Neural cell (in vitro differentiated cells): ENCODE measurements at regions not wholly inside any gene's neighbourhood (a gene's known extent, or its start where the extent isn't known, plus 50 kb on each side); places are given as distances from the start of the nearest gene placed in this dataset.

Source experiments
- H2AFZ ChIP-seq: fragments of 200-600, 300-800 bp; sonication (generic), shearing (Covaris generic); 2 replicates; pipeline ENCODE4 v1.6.0; 2014; ENCODE audit warnings: low read depth, mild to moderate bottlenecking, antibody characterized with exemption, low read length, moderate library complexity
- H3F3A ChIP-seq: fragments of 200-600 bp; shearing (Covaris generic); 2 replicates; pipeline ENCODE4 v1.6.1; 2016; ENCODE audit warnings: mild to moderate bottlenecking, moderate library complexity, mixed read lengths, antibody characterized with exemption, low read length; ENCODE audit not compliant: insufficient read depth, poor library complexity, severe bottlenecking
- H3K27ac ChIP-seq: fragments of 200-600, 300-800 bp; sonication (generic), shearing (Covaris generic); 2 replicates; pipeline ENCODE4 v1.5.1; 2014; ENCODE audit warnings: mild to moderate bottlenecking, low read length, moderate library complexity
- H3K27me3 ChIP-seq: fragments of 300-800, 200-600 bp; sonication (generic), shearing (Covaris generic); 2 replicates; pipeline ENCODE4 v1.6.0; 2014; ENCODE audit warnings: mild to moderate bottlenecking, low read depth, low read length, moderate library complexity; ENCODE audit not compliant: insufficient read depth
- H3K36me3 ChIP-seq: fragments of 300-800, 200-600 bp; sonication (generic), shearing (Covaris generic); 2 replicates; pipeline ENCODE4 v1.5.1; 2014; ENCODE audit warnings: mild to moderate bottlenecking, antibody characterized with exemption, low read length, moderate library complexity; ENCODE audit not compliant: insufficient read depth
- H3K4me2 ChIP-seq: fragments of 300-800, 200-600 bp; sonication (generic), shearing (Covaris generic); 2 replicates; pipeline ENCODE4 v1.6.0; 2014; ENCODE audit warnings: mild to moderate bottlenecking, low read length
- H3K4me3 ChIP-seq: fragments of 300-800, 200-600 bp; sonication (generic), shearing (Covaris generic); 2 replicates; pipeline ENCODE4 v1.5.1; 2014; ENCODE audit warnings: mild to moderate bottlenecking, low read length, moderate library complexity
- H3K79me2 ChIP-seq: fragments of 200-600 bp; shearing (Covaris generic); replicated peaks from 2 replicates; pipeline ENCODE4 v1.6.0; 2014; ENCODE audit warnings: mild to moderate bottlenecking, low read length, moderate library complexity; ENCODE audit not compliant: insufficient read depth
- H3K9ac ChIP-seq: fragments of 300-800, 200-600 bp; sonication (generic), shearing (Covaris generic); 2 replicates; pipeline ENCODE4 v1.6.1; 2016; ENCODE audit warnings: mild to moderate bottlenecking, low read length, mixed read lengths
- H3K9me2 ChIP-seq: fragments of 200-600 bp; shearing (Covaris generic); 2 replicates; pipeline ENCODE4 v1.6.1; 2016; ENCODE audit warnings: mild to moderate bottlenecking, low read length, mixed read lengths; ENCODE audit not compliant: insufficient read depth
- H3K9me3 ChIP-seq: fragments of 200-600, 300-800 bp; sonication (generic), shearing (Covaris generic); 2 replicates; pipeline ENCODE4 v1.6.1; 2016; ENCODE audit warnings: mild to moderate bottlenecking, mixed run types, low read length, moderate library complexity, mixed read lengths
- H4K20me1 ChIP-seq: fragments of 200-600 bp; shearing (Covaris generic); 2 replicates; pipeline ENCODE4 v1.6.1; 2016; ENCODE audit warnings: mild to moderate bottlenecking, mixed run types; ENCODE audit not compliant: insufficient read depth
- CTCF ChIP-seq: fragments of 450-650 bp; IDR thresholded peaks from 2 replicates; pipeline ENCODE4 v1.5.1; 2014; ENCODE audit warnings: antibody characterized with exemption, mild to moderate bottlenecking, moderate library complexity; ENCODE audit not compliant: poor library complexity, severe bottlenecking
- EP300 ChIP-seq: fragments of 450-650 bp; conservative IDR thresholded peaks from 2 replicates; pipeline ENCODE4 v1.6.1; 2014; ENCODE audit warnings: antibody characterized with exemption, mild to moderate bottlenecking, moderate library complexity; ENCODE audit not compliant: poor library complexity, severe bottlenecking
- EZH2 ChIP-seq: fragments of 200-600, 300-800 bp; shearing (Covaris generic), sonication (generic); IDR thresholded peaks from 2 replicates; pipeline ENCODE4 v1.6.1; 2014; ENCODE audit warnings: antibody characterized with exemption, low read length, borderline replicate concordance, mild to moderate bottlenecking; ENCODE audit not compliant: insufficient read depth, poor library complexity, severe bottlenecking
- MXI1 ChIP-seq: fragments of 450-650 bp; conservative IDR thresholded peaks from 2 replicates; pipeline ENCODE4 v1.6.1; 2014; ENCODE audit warnings: antibody characterized with exemption, mild to moderate bottlenecking; ENCODE audit not compliant: poor library complexity, severe bottlenecking
- POLR2AphosphoS5 ChIP-seq: IDR thresholded peaks from 2 replicates; pipeline ENCODE4 v1.6.1; 2012
- RAD21 ChIP-seq: fragments of 450-650 bp; conservative IDR thresholded peaks from 2 replicates; pipeline ENCODE4 v1.6.1; 2014; ENCODE audit warnings: antibody characterized with exemption, mild to moderate bottlenecking, moderate library complexity
- SMC3 ChIP-seq: fragments of 450-650 bp; conservative IDR thresholded peaks from 2 replicates; pipeline ENCODE4 v1.6.1; 2014; ENCODE audit warnings: antibody characterized with exemption, mild to moderate bottlenecking, moderate library complexity; ENCODE audit not compliant: poor library complexity
- TAF1 ChIP-seq: IDR thresholded peaks from 2 replicates; pipeline ENCODE4 v1.6.1; 2012; ENCODE audit warnings: low read depth
- TF ChIP-seq, protein P1 (sequence below): IDR thresholded peaks from 2 replicates; pipeline ENCODE4 v1.6.1; 2012; ENCODE audit warnings: borderline replicate concordance

- H3K4me2 ChIP-seq: no peak overlapping the region
- H3K79me2 ChIP-seq: no peaks in the 10 kb centered on the region
- no peak overlapping the region for H3K9ac ChIP-seq
- H2AFZ ChIP-seq: no peak overlapping the region
- no peak overlapping the region for H3K4me3 ChIP-seq
- no peaks in the 10 kb centered on the region for H3K9me2 ChIP-seq
- H4K20me1 ChIP-seq: no peaks in the 10 kb centered on the region
- H3K27me3 ChIP-seq: no peaks in the 10 kb centered on the region
- H3F3A ChIP-seq: no peaks in the 10 kb centered on the region
- H3K9me3 ChIP-seq: no peaks in the 10 kb centered on the region
- no peak for TF ChIP-seq TAF1
- TF ChIP-seq RAD21: no peak
- no peak for TF ChIP-seq EZH2
- TF ChIP-seq EP300: no peak
- no peak for TF ChIP-seq POLR2AphosphoS5
- no peak for TF ChIP-seq SMC3
- TF ChIP-seq, protein P1, sequence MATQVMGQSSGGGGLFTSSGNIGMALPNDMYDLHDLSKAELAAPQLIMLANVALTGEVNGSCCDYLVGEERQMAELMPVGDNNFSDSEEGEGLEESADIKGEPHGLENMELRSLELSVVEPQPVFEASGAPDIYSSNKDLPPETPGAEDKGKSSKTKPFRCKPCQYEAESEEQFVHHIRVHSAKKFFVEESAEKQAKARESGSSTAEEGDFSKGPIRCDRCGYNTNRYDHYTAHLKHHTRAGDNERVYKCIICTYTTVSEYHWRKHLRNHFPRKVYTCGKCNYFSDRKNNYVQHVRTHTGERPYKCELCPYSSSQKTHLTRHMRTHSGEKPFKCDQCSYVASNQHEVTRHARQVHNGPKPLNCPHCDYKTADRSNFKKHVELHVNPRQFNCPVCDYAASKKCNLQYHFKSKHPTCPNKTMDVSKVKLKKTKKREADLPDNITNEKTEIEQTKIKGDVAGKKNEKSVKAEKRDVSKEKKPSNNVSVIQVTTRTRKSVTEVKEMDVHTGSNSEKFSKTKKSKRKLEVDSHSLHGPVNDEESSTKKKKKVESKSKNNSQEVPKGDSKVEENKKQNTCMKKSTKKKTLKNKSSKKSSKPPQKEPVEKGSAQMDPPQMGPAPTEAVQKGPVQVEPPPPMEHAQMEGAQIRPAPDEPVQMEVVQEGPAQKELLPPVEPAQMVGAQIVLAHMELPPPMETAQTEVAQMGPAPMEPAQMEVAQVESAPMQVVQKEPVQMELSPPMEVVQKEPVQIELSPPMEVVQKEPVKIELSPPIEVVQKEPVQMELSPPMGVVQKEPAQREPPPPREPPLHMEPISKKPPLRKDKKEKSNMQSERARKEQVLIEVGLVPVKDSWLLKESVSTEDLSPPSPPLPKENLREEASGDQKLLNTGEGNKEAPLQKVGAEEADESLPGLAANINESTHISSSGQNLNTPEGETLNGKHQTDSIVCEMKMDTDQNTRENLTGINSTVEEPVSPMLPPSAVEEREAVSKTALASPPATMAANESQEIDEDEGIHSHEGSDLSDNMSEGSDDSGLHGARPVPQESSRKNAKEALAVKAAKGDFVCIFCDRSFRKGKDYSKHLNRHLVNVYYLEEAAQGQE: no peak
- TF ChIP-seq MXI1: no peak
- TF ChIP-seq CTCF: no peak
- no peaks in the 10 kb centered on the region for H3K36me3 ChIP-seq
- H3K27ac ChIP-seq: no peak overlapping the region
These were observed 263.6 kb downstream of the LPIN1 start for GRCh38 chr2:12010059-12010458.

GRCh38 chr2:12010779-12011178 lies 264.3 kb downstream of the LPIN1 start:
- no peaks in the 10 kb centered on the region for H3F3A ChIP-seq
- H3K36me3 ChIP-seq: no peaks in the 10 kb centered on the region
- no peak overlapping the region for H3K4me2 ChIP-seq
- no peak overlapping the region for H3K4me3 ChIP-seq
- H3K9ac ChIP-seq: no peak overlapping the region
- no peaks in the 10 kb centered on the region for H3K27me3 ChIP-seq
- H3K27ac ChIP-seq: no peak overlapping the region
- H3K9me3 ChIP-seq: no peaks in the 10 kb centered on the region
- no peaks in the 10 kb centered on the region for H3K79me2 ChIP-seq
- TF ChIP-seq SMC3: no peak
- TF ChIP-seq POLR2AphosphoS5: no peak
- TF ChIP-seq MXI1: no peak
- TF ChIP-seq EP300: no peak
- no peak for TF ChIP-seq CTCF
- no peak for TF ChIP-seq RAD21
- TF ChIP-seq TAF1: no peak
- TF ChIP-seq, protein P1: no peak
- no peak for TF ChIP-seq EZH2
- H4K20me1 ChIP-seq: no peaks in the 10 kb centered on the region
- no peak overlapping the region for H2AFZ ChIP-seq
- H3K9me2 ChIP-seq: no peaks in the 10 kb centered on the region
